Esophagus mucosa (tissue), 1 donor: ENCODE measurements at regions not wholly inside any gene's neighbourhood (a gene's known extent, or its start where the extent isn't known, plus 50 kb on each side); places are given as distances from the start of the nearest gene placed in this dataset.

Experiments
- ATAC-seq: fragments of 200-7000 bp; cut with Tn5 transposase; one replicate; pipeline ENCODE4 v1.9.1; 2020
- donor health status: DM: yes; HTN: yes; CAD: no.

GRCh38 chr12:95412482-95413311 lies 61.3 kb upstream of the METAP2 start:
- peak; percentile 38 for ATAC-seq

GRCh38 chr12:95413576-95413975 lies 60.4 kb upstream of the METAP2 start:
- ATAC-seq, result no peak

GRCh38 chr12:95415451-95415850 lies 58.5 kb upstream of the METAP2 start:
- ATAC-seq, result no peak

GRCh38 chr12:95416111-95416636 lies 57.8 kb upstream of the METAP2 start:
- no peak for ATAC-seq

GRCh38 chr12:95417372-95417771 lies 56.6 kb upstream of the METAP2 start:
- no peak for ATAC-seq

- ATAC-seq, result no peak
These were observed 55.8 kb upstream of the METAP2 start for GRCh38 chr12:95418142-95418541.
